ENCODE measurements at regions not wholly inside any gene's neighbourhood (a gene's known extent, or its start where the extent isn't known, plus 50 kb on each side); places are given as distances from the start of the nearest gene placed in this dataset.

GRCh38 chr5:89024045-89024444 is 141.1 kb upstream of the MEF2C start:
- Histone ChIP-seq H3K4me1 (no peaks in the 10 kb centered on the region), H3K27me3 (no peaks in the 10 kb centered on the region), H3K9me3 (no peaks in the 10 kb centered on the region), H3K4me3 (no peak overlapping the region), H3K36me3 (no peaks in the 10 kb centered on the region), H3K27ac (no peak overlapping the region)
- no peak for DNase-seq
- intact Hi-C loops (cut with DNase I) = no loop called here
- ATAC-seq = no peak
- no peak for TF ChIP-seq CTCF (IDR thresholded peaks at IDR 0.05)

- H3K27ac ChIP-seq = no peak overlapping the region
- intact Hi-C loops (cut with DNase I) = no loop called here
- H3K4me3 ChIP-seq = no peak overlapping the region
- no peaks in the 10 kb centered on the region for H3K4me1 ChIP-seq
- no peaks in the 10 kb centered on the region for H3K27me3 ChIP-seq
- ATAC-seq (no peak), DNase-seq (no peak)
- no peaks in the 10 kb centered on the region for H3K36me3 ChIP-seq
- TF ChIP-seq CTCF (IDR thresholded peaks at IDR 0.05) = no peak
- no peaks in the 10 kb centered on the region for H3K9me3 ChIP-seq
Observed at GRCh38 chr5:89020926-89021610, 138.1 kb upstream of the MEF2C start.

GRCh38 chr5:89016741-89017303 is 133.8 kb upstream of the MEF2C start:
- TF ChIP-seq CTCF (IDR thresholded peaks at IDR 0.05) = no peak
- intact Hi-C loops (cut with DNase I) = no loop called here
- no peak overlapping the region for H3K4me3 ChIP-seq
- no peaks in the 10 kb centered on the region for H3K36me3 ChIP-seq
- no peak for ATAC-seq
- H3K9me3 ChIP-seq = no peaks in the 10 kb centered on the region
- H3K27me3 ChIP-seq = no peaks in the 10 kb centered on the region
- DNase-seq = no peak
- no peak overlapping the region for H3K27ac ChIP-seq
- no peaks in the 10 kb centered on the region for H3K4me1 ChIP-seq

GRCh38 chr5:89015409-89015808 is 132.4 kb upstream of the MEF2C start:
- H3K9me3 ChIP-seq = no peaks in the 10 kb centered on the region
- no peaks in the 10 kb centered on the region for H3K4me1 ChIP-seq
- H3K4me3 ChIP-seq = no peak overlapping the region
- DNase-seq = no peak
- H3K36me3 ChIP-seq = no peaks in the 10 kb centered on the region
- no peak for TF ChIP-seq CTCF (IDR thresholded peaks at IDR 0.05)
- H3K27ac ChIP-seq = no peak overlapping the region
- intact Hi-C loops (cut with DNase I) = no loop called here
- H3K27me3 ChIP-seq = no peaks in the 10 kb centered on the region
- no peak for ATAC-seq

- H3K27me3 ChIP-seq = no peaks in the 10 kb centered on the region
- no peaks in the 10 kb centered on the region for H3K36me3 ChIP-seq
- no peak overlapping the region for H3K27ac ChIP-seq
- DNase-seq = no peak
- H3K4me1 ChIP-seq = no peaks in the 10 kb centered on the region
- TF ChIP-seq CTCF (IDR thresholded peaks at IDR 0.05) = no peak
- intact Hi-C loops (cut with DNase I) = no loop called here
- H3K4me3 ChIP-seq = no peak overlapping the region
- ATAC-seq = no peak
- no peaks in the 10 kb centered on the region for H3K9me3 ChIP-seq
Observed at GRCh38 chr5:89011778-89012711, 129.1 kb upstream of the MEF2C start.
